ENCODE measurements at regions not wholly inside any gene's neighbourhood (a gene's known extent, or its start where the extent isn't known, plus 50 kb on each side); places are given as distances from the start of the nearest gene placed in this dataset.

DNA sequence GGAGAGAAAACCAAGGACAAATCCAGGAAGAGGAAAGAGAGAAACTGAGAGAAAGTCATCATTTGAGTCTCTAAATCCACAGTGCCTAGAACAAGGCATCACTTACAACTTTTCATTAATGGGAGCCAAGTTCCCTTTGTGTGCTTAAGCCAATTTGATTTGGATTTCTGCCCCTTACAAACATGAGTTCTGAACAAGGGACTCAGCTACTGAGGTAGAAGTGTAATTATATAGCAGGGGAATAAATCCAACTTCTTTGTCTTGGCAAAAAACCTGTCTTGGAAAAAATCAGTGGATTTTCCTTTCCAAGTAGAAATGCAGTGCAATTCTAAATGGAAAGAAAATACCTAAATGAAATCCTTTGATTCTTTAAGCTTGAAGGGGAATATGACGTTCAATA, 307.2 kb upstream of the CNTN3 start:
- no peak for ATAC-seq (ENCODE audit: insufficient read depth, low FRiP score)

GRCh38 chr3:74920721-74921350, 306.4 kb upstream of the CNTN3 start:
- Histone ChIP-seq H3K9me3 (ENCODE audit: control insufficient read depth in 4 of 4, insufficient read depth in 3 of 4, low read length in 3 of 4) (no peaks in the 10 kb centered on the region), H3K4me1 (ENCODE audit: control insufficient read depth in 5 of 5, insufficient read depth in 5 of 5, low read length in 5 of 5) (no peaks in the 10 kb centered on the region), H3K27ac (ENCODE audit: low read depth in 1 of 2, low read length in 1 of 2) (no peak overlapping the region), H3K36me3 (ENCODE audit: control insufficient read depth in 4 of 4, insufficient read depth in 4 of 4, low read length in 4 of 4) (no peaks in the 10 kb centered on the region), H3K4me3 (no peak overlapping the region), H3K9ac (ENCODE audit: insufficient read depth in 1 of 2, low read length in 2 of 2) (no peak overlapping the region), H3K27me3 (ENCODE audit: control insufficient read depth in 3 of 3, insufficient read depth in 3 of 3, low read length in 2 of 3) (peaks cover 0 to 2% (median 0%) of the 10 kb centered on the region in 3 donors)
- ATAC-seq (ENCODE audit: insufficient read depth, low FRiP score) (no peak), DNase-seq (no peak)
- WGBS, 2 donors, result 72 to 78% methylated on average over 4 of the region's 4 CpGs
- no peak for TF ChIP-seq CTCF (IDR thresholded peaks at IDR 0.05; ENCODE audit: control extremely low read depth, extremely low read depth)

More for the DNA sequence above, 307.2 kb upstream of the CNTN3 start:
- Histone ChIP-seq H3K9me3 (ENCODE audit: control insufficient read depth in 4 of 4, insufficient read depth in 3 of 4, low read length in 3 of 4) (no peaks in the 10 kb centered on the region), H3K4me1 (ENCODE audit: control insufficient read depth in 5 of 5, insufficient read depth in 5 of 5, low read length in 5 of 5) (no peaks in the 10 kb centered on the region), H3K27me3 (ENCODE audit: control insufficient read depth in 3 of 3, insufficient read depth in 3 of 3, low read length in 2 of 3) (no peaks in the 10 kb centered on the region), H3K4me3 (no peak overlapping the region), H3K36me3 (ENCODE audit: control insufficient read depth in 4 of 4, insufficient read depth in 4 of 4, low read length in 4 of 4) (no peaks in the 10 kb centered on the region), H3K9ac (ENCODE audit: insufficient read depth in 1 of 2, low read length in 2 of 2) (no peak overlapping the region), H3K27ac (ENCODE audit: low read depth in 1 of 2, low read length in 1 of 2) (no peak overlapping the region)
- no peak for TF ChIP-seq CTCF (IDR thresholded peaks at IDR 0.05; ENCODE audit: control extremely low read depth, extremely low read depth)
- WGBS, 2 donors, result 80 to 90% methylated on average over 1 of the region's 1 CpG
- no peak for DNase-seq

- TF ChIP-seq CTCF (IDR thresholded peaks at IDR 0.05; ENCODE audit: control extremely low read depth, extremely low read depth), result no peak
- Histone ChIP-seq H3K4me1 (ENCODE audit: control insufficient read depth in 5 of 5, insufficient read depth in 5 of 5, low read length in 5 of 5) (no peaks in the 10 kb centered on the region), H3K9me3 (ENCODE audit: control insufficient read depth in 4 of 4, insufficient read depth in 3 of 4, low read length in 3 of 4) (no peaks in the 10 kb centered on the region), H3K27me3 (ENCODE audit: control insufficient read depth in 3 of 3, insufficient read depth in 3 of 3, low read length in 2 of 3) (peaks cover 0 to 2% (median 0%) of the 10 kb centered on the region in 3 donors), H3K9ac (ENCODE audit: insufficient read depth in 1 of 2, low read length in 2 of 2) (no peak overlapping the region), H3K4me3 (no peak overlapping the region), H3K36me3 (ENCODE audit: control insufficient read depth in 4 of 4, insufficient read depth in 4 of 4, low read length in 4 of 4) (no peaks in the 10 kb centered on the region), H3K27ac (ENCODE audit: low read depth in 1 of 2, low read length in 1 of 2) (no peak overlapping the region)
- no peak for DNase-seq
- 62 to 74% methylated on average over 5 of the region's 5 CpGs for WGBS, 2 donors
- no peak for ATAC-seq (ENCODE audit: insufficient read depth, low FRiP score)
Measured at GRCh38 chr3:74916696-74917095, 302.2 kb upstream of the CNTN3 start.

DNA sequence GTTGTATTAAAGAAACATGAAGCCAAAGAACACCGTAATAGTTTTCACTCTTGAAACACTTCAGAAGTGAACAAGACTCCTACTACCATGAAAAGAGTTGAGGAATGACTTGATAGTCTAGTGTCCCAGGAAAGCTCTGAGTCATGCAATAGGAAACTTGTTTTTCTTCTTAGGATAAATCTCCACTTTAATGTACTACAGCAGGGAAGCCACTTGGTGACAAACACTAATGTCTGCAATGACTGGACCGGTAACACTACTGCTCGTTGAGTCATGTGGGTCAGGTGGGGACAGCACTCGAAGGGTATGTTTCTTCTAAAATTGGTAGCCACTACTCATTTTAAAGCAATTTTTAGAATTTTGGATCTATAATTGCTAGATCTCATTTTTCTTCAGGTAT, 291.7 kb upstream of the CNTN3 start:
- H3K27ac ChIP-seq (ENCODE audit: low read depth in 1 of 2, low read length in 1 of 2), result no peak overlapping the region
- DNase-seq, result no peak
- H3K4me3 ChIP-seq, result no peak overlapping the region
- no peaks in the 10 kb centered on the region for H3K36me3 ChIP-seq (ENCODE audit: control insufficient read depth in 4 of 4, insufficient read depth in 4 of 4, low read length in 4 of 4)
- ATAC-seq (ENCODE audit: insufficient read depth, low FRiP score), result no peak
- no peaks in the 10 kb centered on the region for H3K4me1 ChIP-seq (ENCODE audit: control insufficient read depth in 5 of 5, insufficient read depth in 5 of 5, low read length in 5 of 5)
- H3K9me3 ChIP-seq (ENCODE audit: control insufficient read depth in 4 of 4, insufficient read depth in 3 of 4, low read length in 3 of 4), result no peaks in the 10 kb centered on the region
- TF ChIP-seq CTCF (IDR thresholded peaks at IDR 0.05; ENCODE audit: control extremely low read depth, extremely low read depth), result no peak
- H3K9ac ChIP-seq (ENCODE audit: insufficient read depth in 1 of 2, low read length in 2 of 2), result no peak overlapping the region
- no peaks in the 10 kb centered on the region for H3K27me3 ChIP-seq (ENCODE audit: control insufficient read depth in 3 of 3, insufficient read depth in 3 of 3, low read length in 2 of 3)
- 74 to 79% methylated on average over 4 of the region's 4 CpGs for WGBS, 2 donors
